IMR-90 (cell line): ENCODE measurements at regions not wholly inside any gene's neighbourhood (a gene's known extent, or its start where the extent isn't known, plus 50 kb on each side); places are given as distances from the start of the nearest gene placed in this dataset.

Source experiments
- ATAC-seq: fragments of 200-7000 bp; cut with Tn5 transposase; 2 replicates; pipeline ENCODE4 v1.9.1; 2020; ENCODE audit warnings: low read depth, mild to moderate bottlenecking, moderate library complexity
- BruUV-seq: library from RNA; stranded (reverse); fragments of 400-500 nt; replicated peaks from 2 replicates; lab custom pipeline; 2021; lab: Mats Ljungman, UMichigan
- CTCF ChIA-PET: fragments of 300-600 bp; formaldehyde crosslinking; extraction: SDS; loops from one replicate; lab custom pipeline; 2021; ENCODE audit warnings: antibody characterized with exemption; lab: Yijun Ruan, JAX
- POLR2A ChIA-PET: fragments of 300-600 bp; sonication (Branson Sonifier 250); formaldehyde crosslinking; loops from one replicate; lab custom pipeline; 2022; ENCODE audit warnings: antibody characterized with exemption; ENCODE audit not compliant: unreplicated experiment; lab: Charles Lee
- DNase-seq: peaks from one replicate; pipeline ENCODE4 v3.0.0; 2013
- H2AFZ ChIP-seq: replicated peaks from 2 replicates; pipeline ENCODE3; 2013; ENCODE audit warnings: low read length, mild to moderate bottlenecking; ENCODE audit not compliant: poor library complexity
- H2AK5ac ChIP-seq: 2 replicates; pipeline ENCODE4 v1.6.1; 2013; ENCODE audit warnings: low read depth, low read length, inconsistent platforms
- H2AK9ac ChIP-seq: replicated peaks from 2 replicates; pipeline ENCODE3; 2013; ENCODE audit warnings: mild to moderate bottlenecking, low read depth, low read length, moderate library complexity; ENCODE audit not compliant: poor library complexity
- H2BK120ac ChIP-seq: 2 replicates; pipeline ENCODE4 v1.6.1; 2013; ENCODE audit warnings: low read depth, low read length, inconsistent platforms
- H2BK15ac ChIP-seq: 3 replicates; pipeline ENCODE4 v1.6.1; 2013; ENCODE audit warnings: low read depth, low read length, inconsistent platforms
- H2BK20ac ChIP-seq: 2 replicates; pipeline ENCODE4 v1.6.1; 2013; ENCODE audit warnings: low read depth, mild to moderate bottlenecking, inconsistent platforms, low read length, moderate library complexity
- H2BK5ac ChIP-seq: 2 replicates; pipeline ENCODE4 v1.6.1; 2013; ENCODE audit warnings: mild to moderate bottlenecking, low read depth, low read length, inconsistent platforms; ENCODE audit not compliant: poor library complexity, severe bottlenecking
- H3K14ac ChIP-seq: replicated peaks from 2 replicates; pipeline ENCODE4 v1.6.1; 2013; ENCODE audit warnings: low read depth, low read length, inconsistent platforms
- H3K18ac ChIP-seq: 2 replicates; pipeline ENCODE4 v1.6.1; 2013; ENCODE audit warnings: low read depth, low read length, control low read depth
- H3K23ac ChIP-seq: 2 replicates; pipeline ENCODE4 v1.6.1; 2013; ENCODE audit warnings: low read depth, low read length, inconsistent platforms
- H3K27ac ChIP-seq: 2 replicates; pipeline ENCODE4 v1.5.1; 2013; ENCODE audit warnings: mild to moderate bottlenecking, control low read depth, low read length; ENCODE audit not compliant: insufficient read depth
- H3K27me3 ChIP-seq: 2 replicates; pipeline ENCODE4 v1.6.1; 2013; ENCODE audit warnings: low read length; ENCODE audit not compliant: control insufficient read depth, insufficient read depth
- H3K36me3 ChIP-seq: 2 replicates; pipeline ENCODE4 v1.6.1; 2013; ENCODE audit warnings: low read length, mixed read lengths; ENCODE audit not compliant: control insufficient read depth, insufficient read depth
- H3K4ac ChIP-seq: 2 replicates; pipeline ENCODE4 v1.6.1; 2013; ENCODE audit warnings: low read depth, low read length, inconsistent platforms
- H3K4me1 ChIP-seq: 2 replicates; pipeline ENCODE4 v1.6.1; 2013; ENCODE audit warnings: low read length, mixed read lengths; ENCODE audit not compliant: control insufficient read depth, insufficient read depth
- H3K4me2 ChIP-seq: 2 replicates; pipeline ENCODE4 v1.6.1; 2013; ENCODE audit warnings: low read depth, mild to moderate bottlenecking, control low read depth, low read length, moderate library complexity
- H3K4me3 ChIP-seq: 2 replicates; pipeline ENCODE4 v1.5.1; 2013; ENCODE audit warnings: low read depth, mild to moderate bottlenecking, control low read depth, low read length, moderate library complexity; ENCODE audit not compliant: insufficient read depth
- H3K56ac ChIP-seq: 2 replicates; pipeline ENCODE4 v1.6.1; 2013; ENCODE audit warnings: low read length, inconsistent platforms; ENCODE audit not compliant: insufficient read depth; ENCODE audit errors: extremely low read depth
- H3K79me1 ChIP-seq, 2 experiments: 2 replicates each; pipeline ENCODE4 v1.6.1; 2013; ENCODE audit warnings: low read length in 2 of 2, inconsistent platforms in 1 of 2, low read depth in 1 of 2
- H3K9ac ChIP-seq: 2 replicates; pipeline ENCODE4 v1.6.1; 2013; ENCODE audit warnings: low read depth, low read length, control low read depth
- H3K9me1 ChIP-seq: 2 replicates; pipeline ENCODE4 v1.6.1; 2013; ENCODE audit warnings: low read length, inconsistent platforms; ENCODE audit not compliant: insufficient read depth
- H3K9me3 ChIP-seq: 2 replicates; pipeline ENCODE4 v1.6.1; 2013; ENCODE audit warnings: low read length; ENCODE audit not compliant: control insufficient read depth, insufficient read depth
- H4K20me1 ChIP-seq: 2 replicates; pipeline ENCODE4 v1.6.1; 2013; ENCODE audit warnings: low read length, inconsistent platforms; ENCODE audit not compliant: insufficient read depth
- H4K5ac ChIP-seq: 2 replicates; pipeline ENCODE4 v1.6.1; 2013; ENCODE audit warnings: mild to moderate bottlenecking, low read depth, low read length, control low read depth
- H4K8ac ChIP-seq, 2 experiments: 2 replicates each; pipeline ENCODE4 v1.6.1; 2013; ENCODE audit warnings: low read depth in 2 of 2, low read length in 2 of 2, control low read depth in 1 of 2, inconsistent platforms in 1 of 2
- H4K91ac ChIP-seq: 2 replicates; pipeline ENCODE4 v1.6.1; 2013; ENCODE audit warnings: low read depth, low read length, inconsistent platforms; ENCODE audit not compliant: insufficient read depth
- CHD1 ChIP-seq: IDR thresholded peaks from 2 replicates; pipeline ENCODE4 v1.6.1; 2012; ENCODE audit warnings: low read depth, low read length, improper control_type of control experiment
- NFE2L2 ChIP-seq: fragments of 150-350 bp; IDR thresholded peaks from 2 replicates; pipeline ENCODE4 v1.6.1; 2016; ENCODE audit warnings: low read depth, mild to moderate bottlenecking, low read length
- RAD21 ChIP-seq: IDR thresholded peaks from 2 replicates; pipeline ENCODE4 v1.6.1; 2012; ENCODE audit warnings: low read length, improper control_type of control experiment
- WGBS, 2 experiments: methylation state at CpG; one replicate each; pipeline versions ENCODE4 v1.1.5 to v1.1.7; 2013; ENCODE audit warnings: missing lambda C conversion rate in 2 of 2; ENCODE audit not compliant: insufficient read length in 1 of 2; ENCODE audit errors: extremely low coverage in 2 of 2; 5-methylcytosine and 5-hydroxymethylcytosine counted together
- dilution Hi-C: fragments of 300-500 bp; cut with HindIII; formaldehyde crosslinking; loops from one replicate; pipeline ENCODE4 v1.14.3; 2018; ENCODE audit warnings: low sequenced_read_pairs; ENCODE audit not compliant: unreplicated experiment
- in situ Hi-C: fragments of 300-500 bp; cut with MboI; formaldehyde crosslinking; loops from 3 replicates; pipeline ENCODE4 v1.14.3; 2019; ENCODE audit warnings: low sequenced_read_pairs, inconsistent platforms, mixed read lengths
- intact Hi-C: fragments of 100-400 bp; cut with micrococcal nuclease; formaldehyde crosslinking; loops from 2 replicates; pipeline ENCODE4 v1.10.0; 2022

DNA sequence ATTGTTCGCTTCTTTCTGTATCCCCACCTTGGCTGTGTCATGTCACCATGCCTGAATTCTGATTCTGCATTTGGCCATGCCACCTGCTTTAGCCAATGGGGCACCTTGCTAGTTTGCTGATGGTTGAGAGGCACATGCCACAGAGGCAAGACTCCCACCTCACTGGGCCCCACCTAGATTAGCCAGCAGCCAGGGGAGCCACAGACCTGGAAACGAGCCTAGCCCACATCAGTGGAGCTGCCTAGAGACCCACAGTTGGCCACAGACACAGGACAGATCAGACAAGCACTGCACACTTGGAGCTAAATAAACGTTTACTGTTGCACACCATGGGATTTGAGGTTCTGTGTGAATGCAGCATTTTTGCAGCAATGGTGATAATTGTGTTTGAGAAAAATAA lies 252.1 kb downstream of the LURAP1L start:
- no peak overlapping the region for H3K27ac ChIP-seq
- no peak for ATAC-seq
- no peak overlapping the region for H3K4me2 ChIP-seq
- no peak overlapping the region for H3K23ac ChIP-seq
- TF ChIP-seq RAD21 (no peak), NFE2L2 (no peak), CHD1 (no peak)
- ChIA-PET CTCF (no interaction called here), POLR2A (no interaction called here)
- no peak overlapping the region for H3K56ac ChIP-seq
- no peak overlapping the region for H2BK20ac ChIP-seq
- no peaks in the 10 kb centered on the region for H3K9me3 ChIP-seq
- H3K4me1 ChIP-seq: no peaks in the 10 kb centered on the region
- H2BK15ac ChIP-seq: no peak overlapping the region
- H2BK120ac ChIP-seq: no peak overlapping the region
- no peaks in the 10 kb centered on the region for H3K36me3 ChIP-seq
- no peak overlapping the region for H3K14ac ChIP-seq
- H3K18ac ChIP-seq: no peak overlapping the region
- no peak overlapping the region for H4K91ac ChIP-seq
- in situ Hi-C loops (loop anchor here (25.0 kb wide), 1 partner anchor 1410 kb away; no protein-coding TSS in a partner anchor), intact Hi-C loops (no loop called here), dilution Hi-C loops (no loop called here)
- no peak overlapping the region for H3K4ac ChIP-seq
- H3K27me3 ChIP-seq: peaks cover 2% of the 10 kb centered on the region; the same call in 1 of the 2 replicates
- no peak overlapping the region for H3K4me3 ChIP-seq
- DNase-seq: no peak
- H4K20me1 ChIP-seq: no peaks in the 10 kb centered on the region
- H4K8ac ChIP-seq: no peak overlapping the region
- H2AK5ac ChIP-seq: no peak overlapping the region
- no peak overlapping the region for H4K5ac ChIP-seq
- no peak overlapping the region for H2AK9ac ChIP-seq
- no TSS peak for BruUV-seq
- H2BK5ac ChIP-seq: no peak overlapping the region
- no peaks in the 10 kb centered on the region for H3K9me1 ChIP-seq
- WGBS, 2 experiments: 33% methylated on average over 1 of the region's 3 CpGs; no CpG with 5 or more reads in 1 of the 2 experiments
- no peaks in the 10 kb centered on the region for H3K79me1 ChIP-seq
- no peak overlapping the region for H3K9ac ChIP-seq
- no peak overlapping the region for H2AFZ ChIP-seq
